HG03520 (cell line): ENCODE measurements at regions not wholly inside any gene's neighbourhood (a gene's known extent, or its start where the extent isn't known, plus 50 kb on each side); places are given as distances from the start of the nearest gene placed in this dataset.
"Not testable (repeated sequence)": the region's sequence is repeated elsewhere in the genome, so short reads cannot be mapped to it uniquely, and the experiment has no call there.

Experiments used
- ATAC-seq: cut with Tn5 transposase; IDR thresholded peaks from one replicate; pipeline ENCODE4 v1.9.1; 2021; ENCODE audit warnings: mild to moderate bottlenecking, moderate library complexity; ENCODE audit not compliant: unreplicated experiment

DNA sequence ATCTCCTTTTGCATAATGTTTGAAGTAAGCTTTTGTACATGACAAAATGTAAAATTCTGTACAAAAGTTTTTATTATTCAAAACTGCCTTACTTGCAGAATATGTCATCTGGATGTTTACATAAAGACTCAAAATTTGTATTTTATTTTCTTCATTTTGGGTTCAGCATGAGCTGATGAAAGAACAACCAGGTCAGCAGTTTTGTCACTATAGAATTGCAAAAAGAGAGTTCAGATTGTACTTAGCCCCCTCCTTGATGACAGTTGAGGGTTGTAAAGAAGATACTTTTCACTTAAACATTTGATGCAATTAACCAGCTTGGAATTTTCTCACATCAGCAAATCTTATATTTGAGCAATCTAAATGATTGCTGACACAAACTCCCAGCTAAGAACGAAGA is 669.3 kb downstream of the PLA2G4A start:
- ATAC-seq, result no peak

DNA sequence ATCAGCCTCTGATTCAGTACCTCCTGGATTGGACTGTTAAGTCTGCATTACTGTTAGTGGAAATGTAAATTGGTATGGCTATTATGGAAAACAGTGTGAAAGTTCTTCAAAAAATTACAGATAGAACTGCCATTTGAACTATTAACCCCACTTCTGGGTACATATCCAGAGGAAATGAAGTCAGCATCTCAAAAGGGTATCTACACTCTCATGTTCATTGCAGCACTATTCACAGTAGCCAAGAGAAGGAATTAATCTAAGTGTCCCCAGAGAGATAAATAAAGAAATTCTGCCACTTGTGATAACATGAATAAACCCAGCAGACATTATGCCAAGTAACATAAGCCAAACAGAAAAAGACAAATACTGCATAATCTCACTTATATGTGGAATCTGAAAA is 676.0 kb downstream of the PLA2G4A start:
- no peak for ATAC-seq

DNA sequence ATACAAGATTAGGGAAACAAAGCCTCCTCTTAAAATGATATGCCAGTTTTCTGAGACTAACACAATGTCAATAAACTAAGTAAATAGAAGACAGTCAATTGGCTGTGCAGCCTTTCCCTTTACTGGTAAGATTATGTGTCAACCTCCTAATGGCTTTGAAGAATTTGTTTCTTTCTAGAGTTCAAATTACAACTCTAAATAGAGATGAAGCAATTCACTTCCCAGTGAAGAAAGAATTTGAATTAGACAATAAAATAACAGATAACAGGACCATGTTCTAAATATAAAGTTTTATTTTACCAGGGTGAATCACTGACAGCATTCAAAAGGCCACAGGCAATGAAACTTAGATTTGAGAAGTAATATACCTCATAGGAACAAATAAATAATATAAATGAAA is 680.3 kb downstream of the PLA2G4A start:
- no peak for ATAC-seq

DNA sequence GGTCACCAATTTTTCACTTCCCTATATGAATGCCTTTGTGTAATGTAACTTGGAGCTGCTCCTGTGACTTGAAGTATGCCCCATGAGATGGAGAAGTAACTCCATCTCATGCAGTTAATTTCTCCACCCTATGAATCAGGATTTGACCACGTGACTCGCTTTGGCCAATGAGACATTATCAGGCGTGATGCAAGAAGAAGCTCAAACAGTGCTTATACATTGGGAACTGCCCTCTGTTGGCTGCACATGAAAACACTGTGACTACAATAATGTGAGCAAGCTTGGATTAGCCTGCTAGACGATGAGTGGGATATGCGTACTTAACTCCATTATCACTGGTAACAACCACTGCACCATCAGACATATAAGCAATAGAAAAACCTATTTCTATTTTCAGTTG is 684.4 kb downstream of the PLA2G4A start:
- ATAC-seq, result no peak

DNA sequence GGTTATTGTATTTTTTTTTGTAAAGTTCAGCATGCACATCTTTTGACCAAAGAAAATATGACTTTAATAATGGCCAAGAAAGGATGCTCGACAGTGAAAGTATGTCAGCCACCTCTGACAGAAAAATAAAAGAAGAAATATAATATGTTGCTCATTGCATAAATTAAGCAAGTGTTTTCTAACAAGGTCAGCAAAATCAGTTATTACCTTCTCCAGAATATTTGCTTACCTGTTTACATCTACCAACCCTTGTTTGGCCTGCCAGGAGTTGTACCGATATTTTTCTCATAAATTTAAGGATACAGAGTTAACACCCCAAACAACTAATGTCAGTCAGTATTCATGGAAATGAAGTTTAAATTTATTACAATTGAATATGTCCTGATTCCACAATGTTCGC is 685.4 kb downstream of the PLA2G4A start:
- ATAC-seq, result no peak

DNA sequence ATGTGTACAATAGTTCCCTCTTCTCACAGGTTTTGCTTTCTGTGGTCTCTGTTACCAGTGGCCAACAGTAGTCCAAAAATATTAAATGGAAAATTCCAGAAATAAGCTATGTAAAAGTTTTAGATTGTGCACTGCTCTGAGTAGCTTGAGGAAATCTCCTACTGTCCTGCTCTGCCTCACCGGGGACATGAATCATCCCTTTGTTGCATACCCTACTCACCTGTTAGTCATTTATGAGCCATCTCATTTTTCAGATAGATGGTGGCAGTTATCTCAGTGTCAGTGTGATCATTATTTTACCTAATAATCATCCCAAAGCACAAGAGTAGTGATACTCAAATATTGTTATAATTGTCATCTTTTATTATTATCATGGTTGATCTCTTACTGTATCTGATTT is 688.1 kb downstream of the PLA2G4A start:
- no peak for ATAC-seq

DNA sequence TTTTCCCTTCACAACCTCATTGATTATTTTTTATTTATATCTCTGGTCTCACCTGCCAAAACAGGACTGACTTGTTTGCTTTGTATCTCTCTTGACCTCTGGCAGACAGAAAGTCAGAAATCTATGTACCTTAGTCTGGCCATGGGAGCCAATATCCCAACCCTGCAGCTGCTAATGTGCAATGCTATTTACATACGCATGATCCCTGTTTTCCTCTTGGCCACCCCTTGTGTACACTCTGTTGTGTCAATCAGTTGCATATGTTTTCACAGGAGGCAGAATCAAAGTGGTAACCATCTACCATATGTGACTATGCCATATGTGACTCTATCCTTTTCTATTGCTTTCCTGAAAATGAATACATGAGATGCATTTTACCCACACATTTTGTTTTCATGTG is 688.8 kb downstream of the PLA2G4A start:
- ATAC-seq, result no peak

DNA sequence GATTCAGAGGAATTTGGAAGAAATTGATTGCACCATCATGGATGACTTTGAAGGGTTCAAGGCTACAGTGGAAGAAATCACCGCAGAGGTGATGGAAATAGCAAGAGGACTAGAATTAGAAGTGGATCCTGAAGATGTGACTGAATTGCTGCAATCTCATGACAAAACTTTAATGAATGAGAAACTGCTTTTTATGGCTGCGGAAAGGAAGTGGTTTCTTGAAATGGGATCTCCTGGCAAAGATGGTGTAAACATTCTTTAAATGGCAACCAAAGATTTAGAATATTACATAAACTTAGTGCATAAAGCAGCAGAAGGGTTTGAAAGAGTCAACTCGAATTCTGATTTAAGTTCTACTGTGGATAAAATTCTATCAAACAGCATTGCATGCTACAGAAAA is 698.6 kb downstream of the PLA2G4A start:
- ATAC-seq, result no peak

DNA sequence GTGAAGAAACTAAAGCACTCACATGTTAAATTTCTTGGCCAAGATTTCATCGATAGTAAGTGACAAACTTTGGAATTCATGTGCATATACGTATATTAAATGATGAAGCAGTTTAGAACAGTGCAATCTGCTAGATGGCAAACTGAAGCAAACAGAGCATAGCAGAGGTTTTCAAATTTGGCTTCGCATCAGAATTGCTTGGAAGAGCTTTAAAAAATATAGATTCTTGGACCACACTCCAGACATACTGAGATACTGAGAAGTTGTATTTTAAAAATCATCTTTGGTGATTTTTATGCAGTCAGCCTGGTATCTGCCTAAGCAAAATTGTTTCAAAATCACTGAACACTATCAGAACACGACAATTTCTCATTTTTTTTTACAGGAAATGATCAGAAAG is 709.2 kb downstream of the PLA2G4A start:
- ATAC-seq, result no peak

DNA sequence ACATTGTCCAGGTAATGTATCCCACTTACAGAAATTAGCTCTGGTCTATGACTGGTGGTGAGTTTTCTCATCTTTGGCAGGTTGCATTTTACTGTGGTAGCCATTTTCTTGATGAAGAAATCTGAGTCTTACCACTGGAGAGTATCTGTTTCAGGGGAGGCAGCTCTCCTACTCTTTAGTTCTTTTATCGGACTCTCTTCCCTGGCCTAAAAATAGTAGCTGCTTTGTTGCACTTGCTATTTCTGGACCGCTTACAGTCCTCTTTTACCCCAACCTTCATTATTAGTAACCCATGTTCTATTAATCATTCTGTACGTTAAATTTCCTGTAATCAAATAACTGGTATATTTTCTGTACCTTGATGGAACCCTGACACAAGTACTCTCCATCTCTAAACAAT is 720.8 kb downstream of the PLA2G4A start:
- no peak for ATAC-seq

DNA sequence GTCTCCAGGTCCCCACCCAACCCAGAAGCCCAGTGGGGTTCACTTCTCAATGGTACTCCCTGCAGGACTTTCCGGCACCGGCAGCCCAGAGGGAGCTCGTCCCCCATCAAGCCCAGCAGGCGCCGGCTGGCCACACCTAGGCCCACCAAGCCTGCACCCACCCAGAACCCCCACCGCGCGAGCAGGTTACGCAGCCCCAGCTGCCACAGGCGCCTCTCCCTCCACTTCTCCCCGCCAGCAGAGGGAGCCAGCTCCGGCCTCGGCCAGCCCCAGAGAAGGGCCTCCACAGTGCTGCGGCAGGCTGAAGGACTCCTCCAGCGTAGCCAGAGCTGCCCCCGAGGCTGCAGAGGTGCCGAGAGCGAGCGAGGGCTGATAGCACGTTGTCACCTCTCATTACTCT is 722.3 kb downstream of the PLA2G4A start:
- no peak for ATAC-seq

DNA sequence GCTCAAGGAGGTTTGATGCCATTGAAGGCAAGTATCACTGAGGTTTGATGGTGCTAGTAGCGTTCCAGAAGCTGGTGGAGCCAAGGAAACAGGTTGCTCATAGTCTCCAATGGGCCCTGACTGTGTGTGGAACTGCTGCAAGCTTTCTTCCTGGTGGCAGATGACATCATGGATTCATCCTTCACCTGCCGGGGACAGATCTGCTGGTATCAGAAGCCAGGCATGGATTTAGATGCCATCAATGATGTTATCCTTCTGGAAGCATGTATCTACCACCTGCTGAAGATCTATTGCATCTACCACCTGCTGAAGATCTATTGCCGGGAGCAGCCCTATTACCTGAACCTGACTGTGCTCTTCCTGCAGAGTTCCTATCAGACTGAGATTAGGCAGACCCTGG is 734.4 kb downstream of the PLA2G4A start:
- ATAC-seq, result no peak

DNA sequence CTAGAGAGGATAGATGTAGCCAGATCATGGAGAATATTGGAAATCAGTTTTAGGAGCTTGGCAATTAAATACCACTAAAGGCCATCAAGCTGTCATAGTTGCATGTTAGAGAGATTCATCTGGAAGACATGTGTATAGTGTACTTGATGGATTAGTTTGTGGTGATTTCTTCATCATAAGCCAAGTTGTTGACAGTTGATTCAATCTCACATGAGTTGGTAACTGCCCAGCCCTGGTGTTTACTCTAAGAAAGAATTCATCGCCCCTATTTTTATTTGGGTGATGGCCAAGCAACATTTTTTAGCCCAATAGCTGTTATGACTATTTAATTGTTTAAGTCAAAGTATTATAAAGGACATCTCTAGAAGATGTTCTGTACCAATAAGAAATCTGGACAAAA is 737.6 kb downstream of the PLA2G4A start:
- no peak for ATAC-seq

DNA sequence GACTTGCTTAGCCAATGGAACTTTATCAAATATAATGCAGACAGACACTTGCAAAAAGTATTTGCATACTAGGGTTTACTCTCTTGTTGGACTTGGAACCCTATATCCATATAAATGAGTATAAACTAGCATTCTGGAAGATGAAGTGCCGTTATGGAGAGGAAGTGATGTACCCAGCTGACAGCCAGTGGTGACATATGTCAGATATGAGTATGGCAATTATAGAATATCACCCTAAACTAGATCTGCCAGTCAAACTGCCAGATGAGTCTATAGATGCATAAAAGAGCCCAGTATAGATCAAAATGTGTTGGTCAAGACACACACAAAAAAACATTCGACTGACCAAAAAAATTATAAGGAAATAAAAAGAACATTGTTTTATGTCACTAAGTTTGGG is 739.3 kb downstream of the PLA2G4A start:
- no peak for ATAC-seq

DNA sequence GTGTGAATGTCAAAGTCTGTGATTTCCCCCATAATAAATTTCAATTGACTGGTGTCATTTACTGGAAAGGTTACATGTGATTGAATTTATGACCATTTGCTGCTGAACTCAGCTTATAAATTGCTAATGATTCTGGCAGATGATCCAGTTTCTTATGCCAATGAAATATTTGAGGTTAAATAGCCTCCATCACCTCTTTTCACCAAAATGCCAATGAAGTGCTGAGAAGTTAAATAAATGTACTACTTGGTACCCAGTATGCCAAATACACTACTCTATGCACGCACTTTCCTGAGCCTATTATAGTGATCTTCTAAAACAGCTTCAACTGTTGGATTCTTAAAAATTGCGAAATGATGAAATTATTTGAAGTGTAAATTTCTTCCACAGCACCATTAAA is 741.4 kb downstream of the PLA2G4A start:
- no peak for ATAC-seq

DNA sequence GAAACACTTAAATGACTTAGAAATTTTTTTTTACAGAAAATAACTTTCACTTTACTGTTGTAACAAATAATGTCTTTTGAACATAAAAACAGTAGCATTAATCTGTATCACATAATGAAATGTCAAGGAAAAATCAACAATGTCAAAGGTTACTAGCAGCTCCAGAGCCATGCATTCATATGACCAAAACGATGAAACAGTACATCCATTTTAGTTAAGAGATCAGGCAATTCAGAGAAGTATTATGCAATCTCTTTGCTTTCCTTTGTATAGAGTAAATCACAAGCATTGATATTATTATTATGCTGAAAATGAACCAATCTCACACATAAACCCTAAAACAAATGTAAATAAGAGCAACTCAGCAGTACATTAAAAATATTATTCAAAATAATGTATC is 748.9 kb downstream of the PLA2G4A start:
- no peak for ATAC-seq

DNA sequence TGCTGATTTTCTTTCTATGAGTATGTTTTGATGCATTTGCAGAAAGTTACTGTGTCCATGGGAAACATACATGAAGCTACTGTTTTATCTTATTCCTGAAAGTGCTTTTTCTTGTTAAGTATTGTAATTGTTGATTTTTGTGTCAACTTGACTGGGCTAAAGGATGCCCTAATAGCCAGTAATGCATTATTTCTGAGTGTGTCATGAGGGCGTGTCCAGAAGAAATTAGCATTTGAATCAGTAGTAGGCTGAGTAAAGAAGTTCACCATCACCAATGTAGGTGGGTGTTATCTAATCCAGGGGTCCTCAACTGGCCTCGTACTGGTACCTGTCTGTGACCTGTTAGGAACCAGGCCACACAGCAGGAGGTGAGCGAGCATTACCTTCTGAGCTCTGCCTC is 760.2 kb downstream of the PLA2G4A start:
- ATAC-seq, result no peak

DNA sequence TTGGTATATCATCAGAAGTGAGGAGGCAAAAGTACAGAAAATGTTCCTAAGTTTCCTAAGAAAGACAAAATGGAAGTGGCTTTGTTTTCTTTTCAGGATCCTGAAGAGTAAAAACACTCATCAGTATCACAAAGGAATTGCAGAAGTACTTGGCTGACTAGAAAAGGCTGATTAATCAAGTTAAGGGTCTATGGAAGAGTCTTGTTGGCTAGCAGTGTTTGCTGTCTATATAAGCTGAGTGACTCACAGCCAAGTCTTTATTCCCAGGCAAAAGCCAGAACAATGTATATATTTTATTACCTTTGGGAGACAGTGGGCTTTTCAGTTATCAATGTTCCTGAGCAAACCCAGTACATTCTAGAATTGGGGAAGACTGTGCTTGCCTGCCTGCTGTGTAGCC is 777.0 kb downstream of the PLA2G4A start:
- no peak for ATAC-seq

DNA sequence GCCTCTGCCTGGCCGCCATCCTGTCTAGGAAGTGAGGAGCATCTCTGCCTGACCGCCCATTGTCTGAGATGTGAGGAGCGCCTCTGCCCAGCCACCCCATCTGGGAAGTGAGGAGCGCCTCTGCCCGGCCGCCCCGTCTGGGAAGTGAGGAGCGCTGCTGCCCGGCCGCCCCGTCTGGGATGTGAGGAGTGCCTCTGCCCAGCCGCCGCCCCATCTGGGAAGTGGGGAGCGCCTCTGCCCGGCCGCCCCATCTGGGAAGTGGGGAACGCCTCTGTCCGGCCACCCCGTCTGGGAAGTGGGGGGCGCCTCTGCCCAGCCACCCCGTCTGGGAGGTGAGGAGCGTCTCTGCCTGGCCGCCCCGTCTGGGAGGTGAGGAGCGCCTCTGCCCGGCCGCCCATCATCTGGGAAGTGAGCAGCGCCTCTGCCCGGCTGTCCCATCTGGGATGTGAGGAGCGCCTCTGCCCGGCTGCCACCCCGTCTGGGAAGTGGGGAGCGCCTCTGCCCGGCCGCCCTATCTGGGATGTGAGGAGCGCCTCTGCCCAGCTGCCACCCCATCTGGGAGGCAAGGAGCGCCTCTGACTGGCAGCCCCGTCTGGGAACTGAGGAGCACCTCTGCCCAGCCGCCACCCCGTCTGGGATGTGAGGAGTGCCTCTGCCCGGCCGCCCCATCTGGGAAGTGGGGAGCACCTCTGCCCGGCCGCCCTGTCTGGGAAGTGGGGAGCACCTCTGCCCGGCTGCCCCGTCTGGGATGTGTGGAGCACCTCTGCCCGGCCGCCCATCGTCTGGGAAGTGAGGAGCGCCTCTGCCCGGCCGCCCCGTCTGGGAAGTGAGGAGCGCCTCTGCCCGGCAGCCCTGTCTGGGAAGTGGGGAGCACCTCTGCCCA is 787.3 kb downstream of the PLA2G4A start:
- ATAC-seq, result not testable (repeated sequence)

DNA sequence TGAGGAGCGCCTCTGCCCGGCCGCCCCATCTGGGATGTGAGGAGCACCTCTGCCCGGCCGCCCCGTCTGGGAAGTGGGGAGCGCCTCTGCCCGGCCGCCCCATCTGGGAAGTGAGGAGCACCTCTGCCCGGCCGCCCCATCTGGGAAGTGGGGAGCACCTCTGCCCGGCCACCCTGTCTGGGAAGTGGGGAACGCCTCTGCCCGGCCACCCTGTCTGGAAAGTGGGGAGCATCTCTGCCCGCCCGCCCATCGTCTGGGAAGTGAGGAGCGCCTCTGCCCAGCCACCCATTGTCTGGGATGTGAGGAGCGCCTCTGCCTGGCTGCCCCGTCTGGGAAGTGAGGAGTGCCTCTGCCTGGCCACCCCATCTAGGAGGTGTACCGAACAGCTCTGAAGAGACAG is 788.1 kb downstream of the PLA2G4A start:
- ATAC-seq, result not testable (repeated sequence)

DNA sequence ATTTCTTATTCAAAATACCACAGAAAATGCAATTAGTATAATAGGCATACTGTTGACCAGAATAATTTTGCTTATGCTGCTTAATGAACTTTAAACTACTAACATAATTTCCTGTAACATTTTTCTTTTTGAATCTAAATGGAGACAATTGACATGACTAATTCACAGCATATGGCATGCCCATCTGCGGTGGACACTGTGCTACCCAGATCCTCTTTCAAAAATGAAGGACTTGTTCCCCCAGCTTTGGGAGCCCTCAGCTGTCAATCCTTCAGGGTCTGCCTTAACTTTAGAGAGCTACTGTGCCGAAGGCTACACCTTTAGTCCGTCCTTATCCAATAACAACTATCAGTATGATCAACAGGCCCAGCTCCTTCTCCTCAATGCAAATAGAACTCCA is 789.0 kb downstream of the PLA2G4A start:
- no peak for ATAC-seq

DNA sequence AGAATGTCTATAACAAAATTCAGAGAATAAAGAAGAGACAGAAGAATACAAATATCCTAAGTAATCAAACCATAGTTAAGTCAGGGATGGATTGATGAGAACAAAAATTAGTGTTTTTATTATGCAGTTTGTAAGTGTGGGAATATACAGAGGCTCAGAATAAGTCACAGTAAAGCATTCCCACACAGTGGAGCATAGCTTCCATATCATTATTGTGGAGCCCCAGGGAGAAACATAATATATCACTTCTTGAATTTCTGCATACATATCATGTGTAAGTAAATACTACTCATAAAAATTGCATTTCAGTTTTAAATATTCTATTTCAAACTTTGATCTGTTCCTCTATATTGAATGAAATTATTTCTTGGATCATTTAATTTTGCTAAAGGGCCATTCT is 790.4 kb downstream of the PLA2G4A start:
- ATAC-seq, result no peak

DNA sequence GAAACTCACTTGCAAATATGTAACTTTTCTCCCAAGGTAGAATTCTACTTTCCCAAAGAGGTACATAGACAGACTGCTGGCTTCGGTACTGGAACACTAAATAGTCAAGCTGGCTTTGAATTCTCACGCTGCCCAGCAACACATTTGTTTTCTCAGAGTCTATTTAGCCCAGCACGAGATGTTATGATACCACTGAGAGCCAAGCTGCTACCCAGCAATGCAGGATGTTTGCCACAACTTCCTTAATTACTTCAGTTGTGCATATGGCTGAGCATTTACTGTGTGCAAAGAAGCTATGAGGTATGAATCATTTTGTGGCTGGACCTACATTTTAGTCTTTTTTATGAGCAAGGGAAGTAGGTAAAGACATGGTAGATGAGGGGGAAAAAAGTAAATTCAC is 793.2 kb downstream of the PLA2G4A start:
- peak; percentile 60 for ATAC-seq
